ENCODE measurements at regions not wholly inside any gene's neighbourhood (a gene's known extent, or its start where the extent isn't known, plus 50 kb on each side); places are given as distances from the start of the nearest gene placed in this dataset.
"Not testable (repeated sequence)": the region's sequence is repeated elsewhere in the genome, so short reads cannot be mapped to it uniquely, and the experiment has no call there.

GRCh38 chr9:99464568-99464967, 242.5 kb downstream of the SEC61B start:
- DNase-seq (ENCODE audit: low read depth), result no peak
- no peak overlapping the region for H3K4me3 ChIP-seq (ENCODE audit: low read depth, low read length)

DNA sequence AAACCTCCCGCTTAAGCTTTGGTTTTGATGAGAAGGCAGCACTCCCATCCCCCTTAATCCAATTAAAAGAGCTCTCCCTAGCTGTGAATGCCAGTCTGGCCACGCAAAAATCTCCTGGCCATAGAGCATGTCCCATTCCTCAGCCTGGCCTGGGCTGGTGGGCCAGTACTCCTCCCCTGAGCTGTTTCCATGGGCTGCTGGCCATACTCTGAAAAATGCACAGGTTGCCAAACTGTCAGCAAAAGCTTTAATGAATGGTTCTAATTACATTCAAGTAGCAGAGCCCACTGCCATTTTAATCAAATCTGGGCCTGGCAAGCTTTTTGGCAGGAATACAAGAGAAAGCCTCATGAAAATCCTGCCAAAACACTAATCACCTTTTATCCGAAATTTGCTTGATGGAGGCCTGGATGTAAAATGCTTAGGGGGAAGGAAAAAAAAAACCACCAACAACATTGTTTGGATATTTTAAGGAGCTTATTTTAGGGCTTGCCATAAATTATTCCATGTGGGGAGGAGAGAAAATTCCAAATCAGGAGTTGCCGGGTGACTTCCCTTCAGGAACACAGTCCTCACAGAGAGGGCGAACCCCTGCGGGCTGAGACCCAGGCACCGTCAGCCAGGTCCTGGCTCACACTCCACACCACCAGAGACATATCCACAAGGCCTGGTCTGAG, 243.3 kb downstream of the SEC61B start:
- H3K4me3 ChIP-seq (ENCODE audit: low read depth, low read length), result no peak overlapping the region
- DNase-seq (ENCODE audit: low read depth), result no peak

GRCh38 chr9:99466104-99466503, 244.0 kb downstream of the SEC61B start:
- no peak for DNase-seq (ENCODE audit: low read depth)
- no peak overlapping the region for H3K4me3 ChIP-seq (ENCODE audit: low read depth, low read length)

DNA sequence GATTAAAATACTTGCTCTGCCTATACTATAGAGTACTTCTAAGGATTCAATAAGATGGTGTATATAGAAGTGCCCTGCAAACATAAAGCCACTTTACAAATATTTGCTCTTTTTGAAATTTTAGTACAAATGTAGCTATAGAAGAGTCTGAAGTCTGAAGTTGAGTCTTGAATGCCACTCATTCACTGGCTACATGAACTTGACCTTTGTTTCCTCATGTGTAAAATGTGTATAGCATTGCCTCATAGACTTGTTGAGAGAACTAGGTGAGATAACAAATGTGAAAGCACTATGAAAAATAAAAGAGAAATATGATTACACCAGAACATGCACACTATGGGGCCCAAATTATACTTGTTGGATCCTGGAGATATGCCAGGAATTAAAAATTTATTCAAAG, 244.7 kb downstream of the SEC61B start:
- DNase-seq (ENCODE audit: low read depth), result no peak
- no peak overlapping the region for H3K4me3 ChIP-seq (ENCODE audit: low read depth, low read length)

DNA sequence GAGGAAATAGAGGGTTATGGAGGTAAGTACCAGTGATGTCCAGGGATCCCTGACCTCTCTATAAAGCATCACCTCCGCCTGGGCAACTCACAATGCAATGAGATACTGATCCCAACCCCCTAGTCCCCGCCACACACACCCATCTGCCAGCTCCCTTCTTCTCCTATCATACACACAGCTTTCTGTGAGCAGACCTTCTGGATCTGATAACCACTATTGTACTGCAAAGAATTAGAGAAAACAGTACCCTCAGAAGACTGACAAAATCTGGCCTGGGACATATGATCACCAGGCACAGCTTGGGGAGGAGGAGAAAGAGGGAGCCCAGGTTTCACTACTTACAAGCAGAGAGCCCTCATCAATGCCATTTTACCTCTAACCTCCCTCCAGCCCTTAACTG, 249.0 kb downstream of the SEC61B start:
- DNase-seq (ENCODE audit: low read depth), result no peak

DNA sequence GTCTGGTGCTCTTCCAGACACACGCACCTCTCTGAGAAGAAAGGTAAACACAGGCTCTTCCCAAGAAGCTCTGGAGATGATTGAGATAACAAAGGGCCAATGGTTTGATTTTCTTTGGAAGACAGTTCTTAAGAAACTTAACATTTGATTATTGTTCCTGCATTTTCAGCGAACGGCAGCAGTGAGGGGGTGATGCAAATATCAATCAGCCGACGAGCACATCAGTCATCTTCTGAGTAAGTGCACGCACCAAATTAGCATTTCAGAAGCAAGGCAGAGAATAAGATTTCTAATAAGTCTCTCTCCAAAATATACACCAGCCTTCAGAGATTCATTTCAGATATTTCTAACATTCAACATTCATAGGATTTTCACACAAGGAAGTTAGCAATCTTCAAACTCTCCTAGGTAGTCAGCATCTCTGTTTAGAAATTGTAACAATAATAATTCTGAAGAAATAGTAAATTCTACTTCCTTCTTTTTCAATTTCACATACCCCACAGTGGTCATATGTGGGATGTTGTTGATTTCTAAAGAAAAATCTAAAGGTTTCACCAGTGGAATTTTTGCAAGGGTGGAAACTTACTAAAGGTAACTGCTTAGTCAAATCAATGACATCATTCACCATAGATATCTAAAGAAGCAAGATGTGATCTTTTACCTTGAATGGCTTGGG, 250.3 kb downstream of the SEC61B start:
- no peak for DNase-seq (ENCODE audit: low read depth)
- H3K4me3 ChIP-seq (ENCODE audit: low read depth, low read length), result no peak overlapping the region

More for the DNA sequence above, 249.0 kb downstream of the SEC61B start:
- no peak overlapping the region for H3K4me3 ChIP-seq (ENCODE audit: low read depth, low read length)

DNA sequence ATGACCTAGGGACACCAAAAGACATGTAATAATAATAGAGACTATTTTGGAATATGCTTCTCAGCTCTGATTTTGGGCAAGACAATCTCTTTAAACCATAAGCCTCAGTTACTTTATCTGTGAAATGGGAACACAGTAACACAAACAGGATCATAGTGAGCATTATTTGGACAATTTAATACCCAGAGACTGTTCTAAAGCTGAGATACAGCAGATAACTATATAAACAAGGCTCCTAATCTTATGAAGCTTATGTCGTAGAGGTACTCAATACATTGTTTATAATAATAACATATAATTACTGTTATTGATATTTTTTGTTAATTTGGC, 250.8 kb downstream of the SEC61B start:
- no peak overlapping the region for H3K4me3 ChIP-seq (ENCODE audit: low read depth, low read length)
- DNase-seq (ENCODE audit: low read depth), result no peak

- H3K4me3 ChIP-seq (ENCODE audit: low read depth, low read length), result no peak overlapping the region
These were observed 252.1 kb downstream of the SEC61B start for GRCh38 chr9:99474186-99474585.

GRCh38 chr9:99475401-99476065, 253.5 kb downstream of the SEC61B start:
- no peak overlapping the region for H3K4me3 ChIP-seq (ENCODE audit: low read depth, low read length)
- no peak for DNase-seq (ENCODE audit: low read depth)

More at GRCh38 chr9:99474186-99474585, 252.1 kb downstream of the SEC61B start:
- DNase-seq (ENCODE audit: low read depth), result no peak

DNA sequence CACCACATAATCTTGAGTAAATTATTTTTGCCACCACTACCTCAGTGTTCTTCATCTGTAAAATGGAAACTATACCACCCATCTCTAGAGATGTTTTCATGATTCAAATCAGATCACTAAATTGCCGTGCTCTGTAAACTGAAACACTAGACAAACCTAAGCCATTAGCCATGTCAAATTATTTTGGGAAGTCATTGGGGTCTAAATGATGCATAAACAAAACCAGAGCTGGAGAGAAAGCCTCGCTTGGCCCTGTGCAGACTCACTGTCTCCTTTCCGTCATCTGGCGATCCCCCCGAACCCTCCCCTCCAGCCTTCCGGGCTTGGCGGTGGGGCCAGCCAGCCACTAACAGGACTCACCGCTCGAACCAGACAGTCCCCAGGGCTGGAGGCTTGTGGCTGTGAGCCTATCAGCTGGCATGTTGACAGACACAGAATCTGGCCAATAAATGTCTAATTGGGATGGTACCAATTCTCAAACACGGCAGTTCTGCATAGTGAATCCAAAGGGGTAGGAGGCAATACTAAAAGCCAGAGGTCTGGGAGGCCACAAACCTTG, 256.5 kb downstream of the SEC61B start:
- no peak overlapping the region for H3K4me3 ChIP-seq (ENCODE audit: low read depth, low read length)
- DNase-seq (ENCODE audit: low read depth), result no peak

DNA sequence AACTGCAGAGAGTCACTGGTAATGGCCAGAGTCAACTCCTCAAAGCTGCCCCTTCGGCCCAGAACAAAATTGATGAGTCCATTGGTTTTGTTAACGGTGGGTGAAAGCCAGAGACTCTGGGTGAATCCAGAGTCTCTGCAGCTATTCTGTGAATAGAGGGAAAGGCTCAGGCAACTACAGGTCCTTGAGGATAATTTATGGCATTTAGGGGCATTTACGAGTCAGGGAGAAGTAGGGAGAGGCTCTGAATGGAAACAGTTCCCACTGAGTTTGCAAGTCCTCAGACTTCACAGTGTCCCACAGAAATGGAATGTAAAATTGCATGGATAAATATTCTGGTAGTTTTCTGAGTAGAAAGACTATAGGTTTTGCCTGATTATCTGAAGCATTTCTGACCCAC, 257.8 kb downstream of the SEC61B start:
- no peak overlapping the region for H3K4me3 ChIP-seq (ENCODE audit: low read depth, low read length)

DNA sequence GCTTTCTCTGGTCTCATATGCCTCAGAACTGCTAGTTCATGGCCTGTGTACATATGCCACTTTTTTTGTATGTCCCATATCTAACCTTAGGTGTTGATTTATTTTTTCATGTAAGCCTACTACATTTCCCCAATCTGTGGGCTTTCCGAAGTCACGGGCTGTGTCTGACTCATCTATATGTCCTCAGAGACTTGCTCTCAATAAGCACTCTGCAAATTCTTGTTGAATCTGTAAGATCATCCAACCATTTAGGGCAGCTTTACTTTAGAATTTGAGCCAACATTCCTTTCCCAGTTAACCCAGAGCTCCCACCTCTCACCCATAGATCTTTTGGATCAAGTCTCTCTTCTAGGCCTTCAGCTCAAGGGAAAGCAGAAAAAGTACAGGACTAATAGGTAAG, 263.4 kb downstream of the SEC61B start:
- H3K4me3 ChIP-seq (ENCODE audit: low read depth, low read length), result no peak overlapping the region
- peak; percentile 48 for DNase-seq (ENCODE audit: low read depth)

More for the DNA sequence above, 257.8 kb downstream of the SEC61B start:
- DNase-seq (ENCODE audit: low read depth), result no peak

GRCh38 chr9:99486684-99487083, 264.6 kb downstream of the SEC61B start:
- no peak overlapping the region for H3K4me3 ChIP-seq (ENCODE audit: low read depth, low read length)
- no peak for DNase-seq (ENCODE audit: low read depth)

DNA sequence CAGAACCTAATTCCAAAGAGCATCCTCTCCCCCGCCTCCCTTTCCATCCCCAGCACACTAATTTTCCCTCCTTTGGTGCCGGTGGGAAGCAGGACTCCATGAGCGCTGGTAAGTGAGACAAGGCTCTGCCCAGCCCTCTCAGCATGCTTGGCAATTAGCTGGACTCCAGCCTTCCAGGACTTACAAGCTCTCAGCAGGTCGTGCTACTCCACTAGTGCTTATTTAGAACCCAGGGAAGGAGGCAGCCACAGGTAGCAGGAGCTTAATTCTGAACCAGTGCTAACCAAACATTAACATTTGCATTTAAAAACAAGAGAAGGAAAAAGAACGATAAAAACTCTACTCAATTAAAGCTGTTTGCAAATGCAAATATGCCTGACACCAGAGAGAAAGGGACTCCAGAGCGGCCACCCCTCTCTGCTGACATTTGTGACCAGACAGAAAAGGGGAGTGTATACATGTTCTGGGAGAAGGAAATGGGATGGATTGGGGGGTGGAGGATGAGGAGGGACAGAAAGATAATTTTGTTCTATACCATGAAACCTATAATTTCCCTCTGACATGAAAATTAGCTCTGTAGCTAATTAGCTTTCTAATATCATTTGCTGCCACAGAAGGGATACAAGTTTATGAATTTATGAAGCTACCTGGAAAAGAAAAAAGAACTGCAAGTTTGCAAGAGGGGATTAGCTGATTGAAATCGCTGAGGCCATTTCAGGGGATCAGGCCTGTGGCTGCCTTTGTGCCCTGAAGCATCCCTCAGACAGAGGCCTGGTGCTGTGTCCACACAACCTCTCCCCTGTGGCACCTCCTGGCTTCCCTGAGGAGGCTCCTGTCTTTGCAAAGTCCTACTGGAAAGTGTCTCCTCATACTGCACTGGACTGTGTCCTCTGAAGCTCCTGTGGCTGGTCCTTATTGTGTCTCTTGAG, 266.3 kb downstream of the SEC61B start:
- H3K4me3 ChIP-seq (ENCODE audit: low read depth, low read length), result no peak overlapping the region
- no peak for DNase-seq (ENCODE audit: low read depth)

DNA sequence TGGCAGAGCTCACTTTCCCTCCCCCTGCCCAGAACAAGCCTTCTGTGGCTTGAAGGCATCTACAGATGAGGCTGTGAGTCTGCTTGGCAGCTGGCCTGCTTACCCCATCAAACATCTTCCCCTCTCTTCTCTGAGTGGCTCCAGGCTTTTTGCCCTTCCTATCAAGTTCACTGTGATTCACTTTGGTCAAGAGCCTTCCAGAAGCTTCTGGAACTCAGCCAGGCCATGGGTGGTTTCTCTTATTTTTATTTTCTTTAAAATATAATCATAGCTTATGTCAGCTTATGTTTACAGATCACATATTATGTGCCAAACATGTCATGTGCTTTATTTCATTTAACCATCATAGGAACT, 267.0 kb downstream of the SEC61B start:
- H3K4me3 ChIP-seq (ENCODE audit: low read depth, low read length), result no peak overlapping the region
- peak; percentile 52 for DNase-seq (ENCODE audit: low read depth)

DNA sequence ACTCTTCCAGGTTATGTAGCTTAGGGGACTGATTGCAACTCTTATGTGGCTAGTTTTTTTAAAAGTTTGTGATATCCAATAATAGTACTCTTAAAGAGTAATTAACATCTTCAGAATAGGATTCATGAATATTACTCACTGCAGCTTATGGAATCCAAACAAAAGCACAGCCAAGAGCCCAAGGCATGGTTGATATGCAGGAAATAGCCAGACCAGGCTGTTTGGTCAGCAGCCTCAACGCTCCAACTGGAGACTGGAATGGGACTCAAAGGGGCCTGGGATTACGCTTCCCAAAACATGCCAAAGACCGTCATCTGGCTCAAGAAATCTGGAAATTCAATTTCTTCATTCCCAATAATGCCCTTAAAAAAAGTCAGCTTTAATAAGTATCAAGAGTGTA, 268.6 kb downstream of the SEC61B start:
- H3K4me3 ChIP-seq (ENCODE audit: low read depth, low read length), result no peak overlapping the region
- DNase-seq (ENCODE audit: low read depth), result no peak

DNA sequence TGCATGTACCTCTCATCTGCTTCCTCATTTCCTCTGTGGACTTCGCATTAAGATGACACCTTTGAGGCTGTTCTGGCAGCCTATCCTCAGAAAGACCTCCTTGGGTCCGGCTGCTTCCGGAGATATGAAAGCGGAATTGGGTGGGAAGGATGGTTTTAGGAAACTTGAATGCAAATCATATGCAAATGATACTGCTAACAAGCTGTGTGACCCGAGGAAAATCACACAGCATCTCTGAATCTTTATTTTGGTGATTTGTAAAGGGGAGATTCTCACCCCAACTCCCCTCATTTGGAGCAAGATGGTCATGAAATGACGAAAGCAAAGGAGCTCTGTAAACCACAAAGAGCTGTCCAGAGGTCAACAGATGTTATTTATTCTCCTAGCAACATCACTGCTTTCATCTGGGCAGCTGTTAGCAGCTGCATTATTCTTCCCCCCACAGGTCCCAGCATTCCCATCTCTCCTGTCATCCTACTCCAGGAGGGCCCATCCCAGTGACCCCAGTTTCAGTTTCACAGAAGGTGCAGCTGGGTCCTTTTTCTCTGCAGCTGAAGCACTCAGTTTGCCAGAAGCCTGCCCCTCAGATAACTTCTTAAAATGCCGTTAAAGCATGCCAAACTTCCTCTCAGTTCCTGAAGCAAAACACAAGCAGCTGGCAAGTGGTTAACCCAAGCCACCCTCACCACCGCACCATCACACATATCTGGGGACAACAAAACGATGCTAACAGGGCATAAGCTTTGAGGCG, 269.5 kb downstream of the SEC61B start:
- DNase-seq (ENCODE audit: low read depth), result peak; percentile 25
- no peak overlapping the region for H3K4me3 ChIP-seq (ENCODE audit: low read depth, low read length)

DNA sequence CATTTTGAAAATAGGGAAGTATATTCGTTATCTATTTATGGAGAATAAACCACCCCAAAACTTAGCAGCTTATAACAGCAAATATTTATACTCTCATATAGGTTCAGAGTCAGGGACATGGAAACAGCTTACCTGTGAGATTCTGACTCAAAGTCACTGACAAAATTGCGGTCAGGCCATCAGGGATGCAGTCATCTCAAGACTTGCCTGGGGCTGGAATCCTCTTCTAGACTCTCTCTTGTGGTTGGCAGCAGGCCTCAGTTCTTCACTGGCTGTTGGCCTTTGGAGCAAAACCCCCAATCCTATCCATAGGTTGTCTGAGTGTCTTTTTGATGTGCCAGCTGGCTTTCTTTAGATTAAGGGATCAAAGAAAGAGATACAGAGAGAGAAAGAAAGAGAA, 275.6 kb downstream of the SEC61B start:
- DNase-seq (ENCODE audit: low read depth), result no peak

DNA sequence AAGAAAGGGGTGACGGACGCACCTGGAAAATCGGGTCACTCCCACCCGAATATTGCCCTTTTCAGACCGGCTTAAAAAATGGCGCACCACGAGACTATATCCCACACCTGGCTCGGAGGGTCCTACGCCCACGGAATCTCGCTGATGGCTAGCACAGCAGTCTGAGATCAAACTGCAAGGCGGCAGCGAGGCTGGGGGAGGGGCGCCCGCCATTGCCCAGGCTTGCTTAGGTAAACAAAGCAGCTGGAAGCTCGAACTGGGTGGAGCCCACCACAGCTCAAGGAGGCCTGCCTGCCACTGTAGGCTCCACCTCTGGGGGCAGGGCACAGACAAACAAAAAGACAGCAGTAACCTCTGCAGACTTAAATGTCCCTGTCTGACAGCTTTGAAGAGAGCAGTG, 276.9 kb downstream of the SEC61B start:
- not testable (repeated sequence) for H3K4me3 ChIP-seq (ENCODE audit: low read depth, low read length); DNase-seq (ENCODE audit: low read depth)

More for the DNA sequence above, 275.6 kb downstream of the SEC61B start:
- H3K4me3 ChIP-seq (ENCODE audit: low read depth, low read length), result no peak overlapping the region
